ENCODE measurements at regions not wholly inside any gene's neighbourhood (a gene's known extent, or its start where the extent isn't known, plus 50 kb on each side); places are given as distances from the start of the nearest gene placed in this dataset.

DNA sequence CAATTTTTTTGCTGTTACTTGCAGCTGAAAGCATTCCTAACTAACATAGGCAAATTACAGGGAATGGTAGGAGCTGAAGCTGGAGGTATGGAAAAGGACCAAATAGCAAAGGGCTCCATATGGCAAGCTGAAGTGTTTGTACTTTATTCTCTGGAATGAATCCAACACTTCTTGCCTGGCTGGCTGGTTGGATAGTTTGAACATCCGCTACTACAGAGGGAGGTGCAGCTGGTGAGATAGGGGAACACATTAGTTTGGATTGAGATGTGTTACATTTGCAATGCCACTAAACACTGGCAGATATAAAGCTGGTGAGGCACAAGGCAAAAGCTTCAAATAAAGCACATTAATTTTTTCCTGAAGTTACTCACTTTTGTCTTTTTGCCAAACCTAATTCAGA is 291.5 kb downstream of the SP3 start:
- in situ Hi-C loops (cut with MboI; ENCODE audit: low pct_ligation_motif_present in 1 of 4, low pct_unique_long_range_greater_than_20kb in 1 of 4, low sequenced_read_pairs in 3 of 4) (no loop called here), intact Hi-C loops (cut with DNase I; ENCODE audit: low total_unique reads) (no loop called here)
- Histone ChIP-seq H3K4me3 (no peak overlapping the region), H3K36me3 (no peaks in the 10 kb centered on the region), H3K4me1 (no peaks in the 10 kb centered on the region), H3K9me3 (no peaks in the 10 kb centered on the region), H3K27ac (no peak overlapping the region), H3K27me3 (no peaks in the 10 kb centered on the region)
- WGBS, 2 donors (ENCODE audit: low coverage in 1 of 2): 55% methylated on average over 1 of the region's 1 CpG; no CpG with 5 or more reads in 1 of the 2 donors
- TF ChIP-seq POLR2A (IDR thresholded peaks at IDR 0.05) (no peak), EP300 (IDR thresholded peaks at IDR 0.05; ENCODE audit: low read depth) (no peak), POLR2AphosphoS5 (IDR thresholded peaks at IDR 0.05) (no peak)
- TF ChIP-seq, protein P1, sequence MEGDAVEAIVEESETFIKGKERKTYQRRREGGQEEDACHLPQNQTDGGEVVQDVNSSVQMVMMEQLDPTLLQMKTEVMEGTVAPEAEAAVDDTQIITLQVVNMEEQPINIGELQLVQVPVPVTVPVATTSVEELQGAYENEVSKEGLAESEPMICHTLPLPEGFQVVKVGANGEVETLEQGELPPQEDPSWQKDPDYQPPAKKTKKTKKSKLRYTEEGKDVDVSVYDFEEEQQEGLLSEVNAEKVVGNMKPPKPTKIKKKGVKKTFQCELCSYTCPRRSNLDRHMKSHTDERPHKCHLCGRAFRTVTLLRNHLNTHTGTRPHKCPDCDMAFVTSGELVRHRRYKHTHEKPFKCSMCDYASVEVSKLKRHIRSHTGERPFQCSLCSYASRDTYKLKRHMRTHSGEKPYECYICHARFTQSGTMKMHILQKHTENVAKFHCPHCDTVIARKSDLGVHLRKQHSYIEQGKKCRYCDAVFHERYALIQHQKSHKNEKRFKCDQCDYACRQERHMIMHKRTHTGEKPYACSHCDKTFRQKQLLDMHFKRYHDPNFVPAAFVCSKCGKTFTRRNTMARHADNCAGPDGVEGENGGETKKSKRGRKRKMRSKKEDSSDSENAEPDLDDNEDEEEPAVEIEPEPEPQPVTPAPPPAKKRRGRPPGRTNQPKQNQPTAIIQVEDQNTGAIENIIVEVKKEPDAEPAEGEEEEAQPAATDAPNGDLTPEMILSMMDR (IDR thresholded peaks at IDR 0.05): no peak
- no peak for DNase-seq

DNA sequence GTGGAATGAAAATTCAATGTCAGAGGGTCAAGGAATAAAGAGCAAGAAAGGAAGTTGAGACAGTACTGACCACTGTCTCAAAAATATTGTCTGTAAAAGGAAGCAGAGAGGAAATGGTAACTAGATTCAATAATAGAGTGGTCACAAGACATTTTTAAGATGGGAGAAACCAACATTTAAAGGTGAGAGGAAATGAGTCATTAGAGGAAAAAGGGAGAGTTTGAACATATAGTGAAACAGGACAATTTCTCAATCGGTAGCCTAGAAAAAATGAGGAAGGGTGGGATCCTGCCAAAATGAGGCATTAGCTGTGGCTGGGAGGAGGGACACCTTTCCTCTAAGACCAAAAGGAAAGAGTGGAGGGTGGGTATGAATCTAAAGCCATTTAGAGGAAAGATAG is 288.5 kb downstream of the SP3 start:
- H3K36me3 ChIP-seq: no peaks in the 10 kb centered on the region
- H3K27me3 ChIP-seq: no peaks in the 10 kb centered on the region
- H3K9me3 ChIP-seq: peaks cover 0 to 2% of the 10 kb centered on the region in 2 donors
- DNase-seq: no peak
- H3K4me1 ChIP-seq: no peaks in the 10 kb centered on the region
- intact Hi-C loops (cut with DNase I; ENCODE audit: low total_unique reads) (no loop called here), in situ Hi-C loops (cut with MboI; ENCODE audit: low pct_ligation_motif_present in 1 of 4, low pct_unique_long_range_greater_than_20kb in 1 of 4, low sequenced_read_pairs in 3 of 4) (no loop called here)
- TF ChIP-seq POLR2AphosphoS5 (IDR thresholded peaks at IDR 0.05) (no peak), POLR2A (IDR thresholded peaks at IDR 0.05) (no peak), EP300 (IDR thresholded peaks at IDR 0.05; ENCODE audit: low read depth) (no peak)
- TF ChIP-seq, protein P1 (IDR thresholded peaks at IDR 0.05): no peak
- H3K4me3 ChIP-seq: no peak overlapping the region
- WGBS, 2 donors (ENCODE audit: low coverage in 1 of 2): 75 to 76% methylated on average over 1 of the region's 1 CpG
- H3K27ac ChIP-seq: no peak overlapping the region

GRCh38 chr2:173678186-173678585 is 287.0 kb downstream of the SP3 start:
- TF ChIP-seq, protein P1 (IDR thresholded peaks at IDR 0.05): no peak
- TF ChIP-seq POLR2A (IDR thresholded peaks at IDR 0.05) (no peak), EP300 (IDR thresholded peaks at IDR 0.05; ENCODE audit: low read depth) (no peak), POLR2AphosphoS5 (IDR thresholded peaks at IDR 0.05) (no peak)
- in situ Hi-C loops (cut with MboI; ENCODE audit: low pct_ligation_motif_present in 1 of 4, low pct_unique_long_range_greater_than_20kb in 1 of 4, low sequenced_read_pairs in 3 of 4): no loop called here

DNA sequence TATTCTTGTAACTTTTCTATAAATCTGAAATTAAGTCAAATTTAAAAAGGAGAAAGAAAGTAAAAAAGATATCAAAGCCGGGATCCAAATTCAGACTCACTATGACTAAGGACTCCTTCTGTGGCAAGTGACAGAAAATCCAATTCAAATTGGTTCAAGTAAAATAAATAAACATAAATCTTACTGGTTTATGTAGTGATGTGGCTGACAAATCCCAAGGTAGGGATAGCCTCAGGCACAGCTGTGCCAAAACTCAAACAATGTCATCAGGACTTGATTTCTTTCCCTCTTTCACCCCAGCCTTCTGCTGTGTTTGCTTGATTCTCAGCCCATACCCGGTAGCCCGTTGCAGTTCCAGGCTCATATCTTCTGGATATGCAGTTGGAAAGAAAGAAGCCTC is 284.6 kb downstream of the SP3 start:
- intact Hi-C loops (cut with DNase I; ENCODE audit: low total_unique reads) (no loop called here), in situ Hi-C loops (cut with MboI; ENCODE audit: low pct_ligation_motif_present in 1 of 4, low pct_unique_long_range_greater_than_20kb in 1 of 4, low sequenced_read_pairs in 3 of 4) (no loop called here)
- H3K27me3 ChIP-seq: no peaks in the 10 kb centered on the region
- 71 to 75% methylated on average over 1 to 3 of the region's 3 CpGs for WGBS, 2 donors (ENCODE audit: low coverage in 1 of 2)
- DNase-seq: no peak
- H3K9me3 ChIP-seq: peaks cover 0 to 4% of the 10 kb centered on the region in 2 donors
- H3K36me3 ChIP-seq: no peaks in the 10 kb centered on the region
- TF ChIP-seq POLR2AphosphoS5 (IDR thresholded peaks at IDR 0.05) (no peak), POLR2A (IDR thresholded peaks at IDR 0.05) (no peak), EP300 (IDR thresholded peaks at IDR 0.05; ENCODE audit: low read depth) (no peak)
- TF ChIP-seq, protein P1 (IDR thresholded peaks at IDR 0.05): no peak
- H3K4me3 ChIP-seq: no peak overlapping the region
- H3K4me1 ChIP-seq: no peaks in the 10 kb centered on the region
- no peak overlapping the region for H3K27ac ChIP-seq

More at GRCh38 chr2:173678186-173678585, 287.0 kb downstream of the SP3 start:
- H3K27ac ChIP-seq: no peak overlapping the region
- no peaks in the 10 kb centered on the region for H3K27me3 ChIP-seq
- intact Hi-C loops (cut with DNase I; ENCODE audit: low total_unique reads): no loop called here
- H3K4me1 ChIP-seq: no peaks in the 10 kb centered on the region
- H3K9me3 ChIP-seq: peaks cover 0 to 4% of the 10 kb centered on the region in 2 donors
- 60 to 65% methylated on average over 1 of the region's 1 CpG for WGBS, 2 donors (ENCODE audit: low coverage in 1 of 2)
- no peak for DNase-seq
- H3K36me3 ChIP-seq: no peaks in the 10 kb centered on the region
- no peak overlapping the region for H3K4me3 ChIP-seq

All from transverse colon (tissue), 4 donors.